WTC11 (cell line): ENCODE measurements at regions not wholly inside any gene's neighbourhood (a gene's known extent, or its start where the extent isn't known, plus 50 kb on each side); places are given as distances from the start of the nearest gene placed in this dataset.

Experiments used
- ATAC-seq: fragments of 200-7000 bp; cut with Tn5 transposase; 2 replicates; pipeline ENCODE4 v1.10.0; 2021; ENCODE audit warnings: mild to moderate bottlenecking, moderate library complexity
- CTCF ChIA-PET: fragments of 300-600 bp; sonication (Branson Sonifier 250); formaldehyde crosslinking; loops from one replicate; lab custom pipeline; 2021; ENCODE audit warnings: antibody characterized with exemption; lab: Charles Lee
- POLR2A ChIA-PET: fragments of 350-600 bp; sonication (Branson Sonifier 250); formaldehyde crosslinking; loops from one replicate; lab custom pipeline; 2021; ENCODE audit warnings: antibody characterized with exemption; lab: Charles Lee
- DNase-seq: peaks from one replicate; pipeline ENCODE4 v3.0.0; 2021; ENCODE audit warnings: low spot score
- H3K27ac Mint-ChIP-seq: 2 replicates; pipeline ENCODE4 v1.8.0; 2021; ENCODE audit warnings: mixed read lengths
- H3K27me3 Mint-ChIP-seq: 2 replicates; pipeline ENCODE4 v1.8.0; 2021; ENCODE audit warnings: low read depth, mild to moderate bottlenecking, moderate library complexity, mixed read lengths
- H3K36me3 Mint-ChIP-seq: 2 replicates; pipeline ENCODE4 v1.8.0; 2021; ENCODE audit warnings: mixed read lengths
- H3K4me1 Mint-ChIP-seq: 2 replicates; pipeline ENCODE4 v1.8.0; 2022; ENCODE audit warnings: mixed read lengths
- H3K4me3 Mint-ChIP-seq: 2 replicates; pipeline ENCODE4 v1.8.0; 2021; ENCODE audit warnings: mild to moderate bottlenecking, moderate library complexity, mixed read lengths
- H3K9me3 Mint-ChIP-seq: 2 replicates; pipeline ENCODE4 v1.8.0; 2021; ENCODE audit warnings: mixed read lengths
- ATF1 ChIP-seq: sonication (generic); formaldehyde crosslinking; IDR thresholded peaks from 2 replicates; pipeline ENCODE4 v1.8.1; 2023; ENCODE audit warnings: mild to moderate bottlenecking, moderate library complexity, missing genetic modification reagents
- ESRRA ChIP-seq: sonication (generic); formaldehyde crosslinking; IDR thresholded peaks from 2 replicates; pipeline ENCODE4 v1.8.1; 2022; ENCODE audit warnings: mild to moderate bottlenecking, missing genetic modification reagents, borderline replicate concordance
- FOXJ3 ChIP-seq: sonication (generic); formaldehyde crosslinking; IDR thresholded peaks from 2 replicates; pipeline ENCODE4 v1.9.0; 2021; ENCODE audit warnings: missing genetic modification reagents, mild to moderate bottlenecking, borderline replicate concordance
- GTF2I ChIP-seq: fragments of 250-450 bp; sonication (Bioruptor Pico); conservative IDR thresholded peaks from 2 replicates; pipeline ENCODE4 v1.4.0; 2021; ENCODE audit warnings: mild to moderate bottlenecking
- JUN ChIP-seq: sonication (generic); formaldehyde crosslinking; IDR thresholded peaks from 2 replicates; pipeline ENCODE4 v1.8.0; 2023; ENCODE audit warnings: mild to moderate bottlenecking, missing genetic modification reagents
- KAT7 ChIP-seq: sonication (generic); formaldehyde crosslinking; IDR thresholded peaks from 2 replicates; pipeline ENCODE4 v1.8.1; 2023; ENCODE audit warnings: missing genetic modification reagents, mild to moderate bottlenecking, borderline replicate concordance
- ZNF532 ChIP-seq: fragments of 250-450 bp; sonication (Bioruptor Pico); IDR thresholded peaks from 2 replicates; pipeline ENCODE4 v1.9.0; 2021; ENCODE audit warnings: mild to moderate bottlenecking, borderline replicate concordance
- TF ChIP-seq, protein P1 (sequence below): sonication (generic); formaldehyde crosslinking; IDR thresholded peaks from 2 replicates; pipeline ENCODE4 v1.8.1; 2022; ENCODE audit warnings: mild to moderate bottlenecking, missing genetic modification reagents, moderate library complexity, borderline replicate concordance
- TF ChIP-seq, protein P2 (sequence below): sonication (generic); formaldehyde crosslinking; IDR thresholded peaks from 2 replicates; pipeline ENCODE4 v1.8.1; 2023; ENCODE audit warnings: mild to moderate bottlenecking, moderate library complexity, missing genetic modification reagents
- TF ChIP-seq, protein P3 (sequence below): sonication (generic); formaldehyde crosslinking; conservative IDR thresholded peaks from 2 replicates; pipeline ENCODE4 v1.8.1; 2022; ENCODE audit warnings: mild to moderate bottlenecking, missing genetic modification reagents
- TF ChIP-seq, protein P4 (sequence below): fragments of 250-450 bp; sonication (Bioruptor Pico); IDR thresholded peaks from 2 replicates; pipeline ENCODE4 v1.9.0; 2021; ENCODE audit warnings: moderate library complexity, mild to moderate bottlenecking, inconsistent platforms, borderline replicate concordance
- TF ChIP-seq, protein P5 (sequence below): fragments of 250-450 bp; sonication (Bioruptor Pico); IDR thresholded peaks from 2 replicates; pipeline ENCODE4 v1.9.0; 2021; ENCODE audit warnings: mild to moderate bottlenecking
- TF ChIP-seq, protein P6 (sequence below): sonication (generic); formaldehyde crosslinking; IDR thresholded peaks from 2 replicates; pipeline ENCODE4 v1.8.1; 2022; ENCODE audit warnings: missing genetic modification reagents, borderline replicate concordance

DNA sequence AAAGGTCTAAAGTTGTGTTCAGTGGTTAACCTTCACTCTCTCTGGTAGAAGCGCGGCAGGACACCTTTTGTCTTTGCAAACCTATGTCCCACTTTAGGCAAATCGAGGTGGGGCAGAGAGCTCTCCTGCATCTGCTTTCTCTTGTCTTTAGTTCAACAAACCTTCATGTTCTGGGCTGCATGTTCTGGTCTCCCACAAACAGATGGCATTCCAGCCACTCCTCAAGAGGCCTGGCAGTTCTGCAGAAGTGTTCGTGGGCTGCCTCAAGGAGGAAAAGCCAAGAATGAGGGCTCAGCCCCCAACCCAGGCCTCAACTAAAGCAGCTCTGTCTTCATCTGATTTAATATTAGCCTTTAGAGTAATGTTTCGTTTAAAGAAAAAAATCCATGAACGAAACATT lies 82.2 kb downstream of the SOD2 start:
- no peaks in the 10 kb centered on the region for H3K27me3 Mint-ChIP-seq
- CTCF ChIA-PET = interaction anchor here (1.3 to 3.1 kb wide), 3 partner anchors 10 to 44 kb away, joined by 4 to 17 read pairs (median 7); no protein-coding TSS in a partner anchor

DNA sequence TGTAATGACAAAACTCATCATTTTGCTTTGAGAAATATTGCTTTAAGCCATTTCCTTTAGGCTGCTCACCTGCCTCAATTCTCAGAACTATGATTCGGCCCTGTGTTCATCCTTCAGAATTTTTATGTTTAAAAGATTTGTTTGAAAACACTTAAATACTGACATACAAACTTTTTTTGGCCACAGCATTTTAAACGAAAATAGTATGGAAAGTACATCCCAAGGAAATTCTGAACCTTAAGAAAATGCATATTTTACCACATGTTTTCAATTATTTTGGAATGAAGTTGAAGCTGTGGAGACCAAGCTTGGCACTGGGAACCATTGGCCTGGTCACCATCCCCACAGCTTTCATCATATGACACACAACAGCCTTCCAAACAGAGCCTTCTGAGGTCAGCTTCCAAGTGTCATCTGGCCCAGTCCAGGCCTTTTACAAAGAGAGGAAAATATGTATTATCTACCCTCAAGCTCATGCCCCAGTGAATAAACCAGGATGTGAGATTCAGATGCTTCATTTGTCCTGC lies 83.3 kb downstream of the SOD2 start:
- no peak for ATAC-seq
- Mint-ChIP-seq H3K36me3 (peaks cover 2% of the 10 kb centered on the region; the same call in 1 of the 2 replicates), H3K27me3 (no peaks in the 10 kb centered on the region), H3K4me1 (no peaks in the 10 kb centered on the region), H3K4me3 (no peak overlapping the region), H3K27ac (no peak overlapping the region)
- ChIA-PET CTCF (interaction anchor here (1.3 to 3.1 kb wide), 11 partner anchors 8 to 475 kb away, joined by 4 to 17 read pairs (median 8); partner anchors contain the start of gene FNDC1), POLR2A (no interaction called here)
- DNase-seq = no peak
- TF ChIP-seq FOXJ3 (CRISPR knock-in tag) = no peak
- TF ChIP-seq JUN = no peak
- no peak for TF ChIP-seq ZNF532
- TF ChIP-seq, protein P1, sequence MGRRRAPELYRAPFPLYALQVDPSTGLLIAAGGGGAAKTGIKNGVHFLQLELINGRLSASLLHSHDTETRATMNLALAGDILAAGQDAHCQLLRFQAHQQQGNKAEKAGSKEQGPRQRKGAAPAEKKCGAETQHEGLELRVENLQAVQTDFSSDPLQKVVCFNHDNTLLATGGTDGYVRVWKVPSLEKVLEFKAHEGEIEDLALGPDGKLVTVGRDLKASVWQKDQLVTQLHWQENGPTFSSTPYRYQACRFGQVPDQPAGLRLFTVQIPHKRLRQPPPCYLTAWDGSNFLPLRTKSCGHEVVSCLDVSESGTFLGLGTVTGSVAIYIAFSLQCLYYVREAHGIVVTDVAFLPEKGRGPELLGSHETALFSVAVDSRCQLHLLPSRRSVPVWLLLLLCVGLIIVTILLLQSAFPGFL (CRISPR knock-in tag) = no peak
- TF ChIP-seq ESRRA (CRISPR knock-in tag) = no peak
- TF ChIP-seq, protein P2, sequence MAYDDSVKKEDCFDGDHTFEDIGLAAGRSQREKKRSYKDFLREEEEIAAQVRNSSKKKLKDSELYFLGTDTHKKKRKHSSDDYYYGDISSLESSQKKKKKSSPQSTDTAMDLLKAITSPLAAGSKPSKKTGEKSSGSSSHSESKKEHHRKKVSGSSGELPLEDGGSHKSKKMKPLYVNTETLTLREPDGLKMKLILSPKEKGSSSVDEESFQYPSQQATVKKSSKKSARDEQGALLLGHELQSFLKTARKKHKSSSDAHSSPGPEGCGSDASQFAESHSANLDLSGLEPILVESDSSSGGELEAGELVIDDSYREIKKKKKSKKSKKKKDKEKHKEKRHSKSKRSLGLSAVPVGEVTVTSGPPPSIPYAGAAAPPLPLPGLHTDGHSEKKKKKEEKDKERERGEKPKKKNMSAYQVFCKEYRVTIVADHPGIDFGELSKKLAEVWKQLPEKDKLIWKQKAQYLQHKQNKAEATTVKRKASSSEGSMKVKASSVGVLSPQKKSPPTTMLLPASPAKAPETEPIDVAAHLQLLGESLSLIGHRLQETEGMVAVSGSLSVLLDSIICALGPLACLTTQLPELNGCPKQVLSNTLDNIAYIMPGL (CRISPR knock-in tag) = no peak
- TF ChIP-seq, all 79 proteins: peak for 0
- H3K9me3 Mint-ChIP-seq = peaks cover 13% of the 10 kb centered on the region

More for the DNA sequence above, 82.2 kb downstream of the SOD2 start:
- Mint-ChIP-seq H3K4me3 (no peak overlapping the region), H3K36me3 (peaks cover 7% of the 10 kb centered on the region), H3K9me3 (peaks cover 21% of the 10 kb centered on the region), H3K4me1 (no peaks in the 10 kb centered on the region), H3K27ac (no peak overlapping the region)
- DNase-seq = no peak
- no peak for ATAC-seq
- TF ChIP-seq, protein P3, sequence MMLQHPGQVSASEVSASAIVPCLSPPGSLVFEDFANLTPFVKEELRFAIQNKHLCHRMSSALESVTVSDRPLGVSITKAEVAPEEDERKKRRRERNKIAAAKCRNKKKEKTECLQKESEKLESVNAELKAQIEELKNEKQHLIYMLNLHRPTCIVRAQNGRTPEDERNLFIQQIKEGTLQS (CRISPR knock-in tag) = no peak
- TF ChIP-seq, protein P4, sequence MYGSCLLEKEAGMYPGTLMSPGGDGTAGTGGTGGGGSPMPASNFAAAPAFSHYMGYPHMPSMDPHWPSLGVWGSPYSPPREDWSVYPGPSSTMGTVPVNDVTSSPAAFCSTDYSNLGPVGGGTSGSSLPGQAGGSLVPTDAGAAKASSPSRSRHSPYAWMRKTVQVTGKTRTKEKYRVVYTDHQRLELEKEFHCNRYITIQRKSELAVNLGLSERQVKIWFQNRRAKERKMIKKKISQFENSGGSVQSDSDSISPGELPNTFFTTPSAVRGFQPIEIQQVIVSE = no peak
- TF ChIP-seq, protein P5, sequence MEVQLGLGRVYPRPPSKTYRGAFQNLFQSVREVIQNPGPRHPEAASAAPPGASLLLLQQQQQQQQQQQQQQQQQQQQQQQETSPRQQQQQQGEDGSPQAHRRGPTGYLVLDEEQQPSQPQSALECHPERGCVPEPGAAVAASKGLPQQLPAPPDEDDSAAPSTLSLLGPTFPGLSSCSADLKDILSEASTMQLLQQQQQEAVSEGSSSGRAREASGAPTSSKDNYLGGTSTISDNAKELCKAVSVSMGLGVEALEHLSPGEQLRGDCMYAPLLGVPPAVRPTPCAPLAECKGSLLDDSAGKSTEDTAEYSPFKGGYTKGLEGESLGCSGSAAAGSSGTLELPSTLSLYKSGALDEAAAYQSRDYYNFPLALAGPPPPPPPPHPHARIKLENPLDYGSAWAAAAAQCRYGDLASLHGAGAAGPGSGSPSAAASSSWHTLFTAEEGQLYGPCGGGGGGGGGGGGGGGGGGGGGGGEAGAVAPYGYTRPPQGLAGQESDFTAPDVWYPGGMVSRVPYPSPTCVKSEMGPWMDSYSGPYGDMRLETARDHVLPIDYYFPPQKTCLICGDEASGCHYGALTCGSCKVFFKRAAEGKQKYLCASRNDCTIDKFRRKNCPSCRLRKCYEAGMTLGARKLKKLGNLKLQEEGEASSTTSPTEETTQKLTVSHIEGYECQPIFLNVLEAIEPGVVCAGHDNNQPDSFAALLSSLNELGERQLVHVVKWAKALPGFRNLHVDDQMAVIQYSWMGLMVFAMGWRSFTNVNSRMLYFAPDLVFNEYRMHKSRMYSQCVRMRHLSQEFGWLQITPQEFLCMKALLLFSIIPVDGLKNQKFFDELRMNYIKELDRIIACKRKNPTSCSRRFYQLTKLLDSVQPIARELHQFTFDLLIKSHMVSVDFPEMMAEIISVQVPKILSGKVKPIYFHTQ = no peak
- no peak for TF ChIP-seq GTF2I (CRISPR knock-in tag)
- TF ChIP-seq ATF1 (CRISPR knock-in tag) = no peak
- no peak for TF ChIP-seq KAT7 (CRISPR knock-in tag)
- TF ChIP-seq, protein P6, sequence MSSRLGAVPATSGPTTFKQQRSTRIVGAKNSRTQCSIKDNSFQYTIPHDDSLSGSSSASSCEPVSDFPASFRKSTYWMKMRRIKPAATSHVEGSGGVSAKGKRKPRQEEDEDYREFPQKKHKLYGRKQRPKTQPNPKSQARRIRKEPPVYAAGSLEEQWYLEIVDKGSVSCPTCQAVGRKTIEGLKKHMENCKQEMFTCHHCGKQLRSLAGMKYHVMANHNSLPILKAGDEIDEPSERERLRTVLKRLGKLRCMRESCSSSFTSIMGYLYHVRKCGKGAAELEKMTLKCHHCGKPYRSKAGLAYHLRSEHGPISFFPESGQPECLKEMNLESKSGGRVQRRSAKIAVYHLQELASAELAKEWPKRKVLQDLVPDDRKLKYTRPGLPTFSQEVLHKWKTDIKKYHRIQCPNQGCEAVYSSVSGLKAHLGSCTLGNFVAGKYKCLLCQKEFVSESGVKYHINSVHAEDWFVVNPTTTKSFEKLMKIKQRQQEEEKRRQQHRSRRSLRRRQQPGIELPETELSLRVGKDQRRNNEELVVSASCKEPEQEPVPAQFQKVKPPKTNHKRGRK (CRISPR knock-in tag) = no peak
- POLR2A ChIA-PET = no interaction called here
